Fibroblast of mammary gland (primary cell): ENCODE measurements at regions not wholly inside any gene's neighbourhood (a gene's known extent, or its start where the extent isn't known, plus 50 kb on each side); places are given as distances from the start of the nearest gene placed in this dataset.

ENCODE experiments used
- DNase-seq: peaks from one replicate; pipeline ENCODE4 v3.0.0-alpha.2; 2010; ENCODE audit warnings: low read depth
- H3K4me3 ChIP-seq: 2 replicates; pipeline ENCODE4 v1.5.1; 2011; ENCODE audit warnings: low read depth, mild to moderate bottlenecking, low read length, moderate library complexity; ENCODE audit not compliant: control insufficient read depth
- TF ChIP-seq, protein P1 (sequence below): conservative IDR thresholded peaks from 2 replicates; pipeline ENCODE4 v1.5.1; 2011; ENCODE audit warnings: low read depth, low read length, inconsistent platforms; ENCODE audit not compliant: control insufficient read depth, insufficient read depth

DNA sequence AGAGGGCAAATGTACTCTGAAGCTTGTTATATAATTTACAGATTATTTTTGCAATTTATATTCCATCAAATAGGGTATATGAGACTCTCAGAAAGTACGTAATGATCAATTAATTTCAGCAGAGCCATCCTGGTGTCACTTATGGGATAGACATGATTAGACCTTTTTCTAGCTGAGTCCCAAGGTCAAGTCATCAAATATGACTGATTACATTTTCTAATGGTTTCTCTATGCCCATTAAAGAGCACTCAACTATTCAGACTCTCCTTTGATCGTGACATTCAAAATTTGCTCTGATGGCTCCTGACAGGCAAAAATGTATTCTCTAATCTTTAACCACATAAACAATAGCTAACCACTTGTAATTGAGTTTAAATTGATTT lies 469.2 kb downstream of the COG6 start:
- DNase-seq: no peak
- no peak overlapping the region for H3K4me3 ChIP-seq
- TF ChIP-seq, protein P1, sequence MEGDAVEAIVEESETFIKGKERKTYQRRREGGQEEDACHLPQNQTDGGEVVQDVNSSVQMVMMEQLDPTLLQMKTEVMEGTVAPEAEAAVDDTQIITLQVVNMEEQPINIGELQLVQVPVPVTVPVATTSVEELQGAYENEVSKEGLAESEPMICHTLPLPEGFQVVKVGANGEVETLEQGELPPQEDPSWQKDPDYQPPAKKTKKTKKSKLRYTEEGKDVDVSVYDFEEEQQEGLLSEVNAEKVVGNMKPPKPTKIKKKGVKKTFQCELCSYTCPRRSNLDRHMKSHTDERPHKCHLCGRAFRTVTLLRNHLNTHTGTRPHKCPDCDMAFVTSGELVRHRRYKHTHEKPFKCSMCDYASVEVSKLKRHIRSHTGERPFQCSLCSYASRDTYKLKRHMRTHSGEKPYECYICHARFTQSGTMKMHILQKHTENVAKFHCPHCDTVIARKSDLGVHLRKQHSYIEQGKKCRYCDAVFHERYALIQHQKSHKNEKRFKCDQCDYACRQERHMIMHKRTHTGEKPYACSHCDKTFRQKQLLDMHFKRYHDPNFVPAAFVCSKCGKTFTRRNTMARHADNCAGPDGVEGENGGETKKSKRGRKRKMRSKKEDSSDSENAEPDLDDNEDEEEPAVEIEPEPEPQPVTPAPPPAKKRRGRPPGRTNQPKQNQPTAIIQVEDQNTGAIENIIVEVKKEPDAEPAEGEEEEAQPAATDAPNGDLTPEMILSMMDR: no peak

DNA sequence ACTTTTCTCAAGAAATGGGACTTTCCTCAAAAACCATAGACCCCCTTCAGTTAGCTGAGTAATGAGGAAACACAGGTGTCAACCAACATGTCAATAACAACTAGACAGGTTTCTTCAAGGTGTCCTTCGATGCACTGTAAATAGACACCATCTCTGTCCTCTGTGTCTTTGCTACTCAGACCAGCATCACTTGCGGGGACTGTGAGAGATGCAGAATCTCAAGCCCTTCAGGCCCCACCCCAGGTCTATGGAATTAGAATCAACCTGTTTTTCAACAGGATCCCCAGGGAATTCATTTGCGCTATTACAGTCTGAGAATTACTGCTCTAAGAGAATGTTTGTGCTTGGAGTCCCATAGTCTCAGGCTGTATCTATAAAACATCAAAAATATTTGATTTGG lies 469.9 kb downstream of the COG6 start:
- DNase-seq: no peak
- TF ChIP-seq, protein P1: no peak
- no peak overlapping the region for H3K4me3 ChIP-seq

DNA sequence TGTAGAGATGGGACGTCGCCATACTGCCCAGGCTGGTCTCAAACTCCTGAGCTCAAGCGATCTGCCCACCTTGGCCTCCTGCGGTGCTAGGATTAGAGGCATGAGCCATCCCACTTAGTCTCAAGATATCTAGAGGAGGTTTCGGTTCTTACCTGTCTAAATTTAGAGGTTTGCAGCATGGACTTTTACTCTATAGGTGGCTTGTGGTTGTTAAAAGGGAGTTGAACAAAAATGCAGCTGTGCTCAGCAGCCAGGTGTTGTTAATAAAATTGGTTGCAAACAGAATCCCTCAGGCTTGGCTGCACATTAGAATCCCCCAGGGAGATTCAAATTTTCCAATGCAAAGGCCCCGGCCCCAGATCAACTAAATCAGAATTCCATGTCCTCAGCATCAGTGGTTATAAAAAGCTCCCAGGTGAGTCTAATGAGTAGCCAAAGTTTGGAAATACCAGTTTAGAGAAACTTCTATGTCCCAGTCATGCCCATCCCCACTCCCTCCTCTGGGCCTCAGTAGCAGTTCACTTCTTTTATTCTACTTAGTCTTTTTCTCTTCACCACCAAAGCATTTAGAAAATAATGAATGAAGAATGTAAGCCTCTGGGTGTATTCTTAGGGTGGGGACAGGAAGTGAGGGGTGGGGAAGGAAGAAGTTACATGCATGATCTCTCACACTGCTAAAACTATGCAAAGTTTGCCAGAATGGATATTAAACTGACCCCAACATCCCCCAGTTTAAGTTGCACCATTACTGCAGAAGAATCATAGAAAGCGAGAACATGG lies 471.0 kb downstream of the COG6 start:
- no peak overlapping the region for H3K4me3 ChIP-seq
- no peak for DNase-seq
- TF ChIP-seq, protein P1: no peak

DNA sequence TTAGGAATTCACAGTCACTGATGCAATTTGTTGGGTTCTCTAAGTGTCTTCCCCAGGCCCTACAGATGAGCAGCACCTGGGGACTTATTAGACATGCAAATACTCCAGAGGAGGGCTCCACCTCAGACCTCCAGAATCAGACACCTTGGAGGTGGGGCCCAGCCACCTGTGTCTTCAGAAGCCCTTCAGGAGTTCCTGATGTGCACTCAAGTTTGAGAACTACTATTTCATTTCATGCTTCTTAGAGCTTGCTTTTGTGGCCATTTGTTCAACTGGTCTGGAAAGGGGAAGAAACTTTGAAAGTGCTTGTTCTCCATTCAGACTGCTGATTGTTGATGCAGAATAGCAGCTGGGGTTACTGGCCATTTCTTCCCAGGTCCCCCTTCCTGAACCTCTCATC lies 472.0 kb downstream of the COG6 start:
- TF ChIP-seq, protein P1: no peak
- no peak for DNase-seq
- H3K4me3 ChIP-seq: no peak overlapping the region

DNA sequence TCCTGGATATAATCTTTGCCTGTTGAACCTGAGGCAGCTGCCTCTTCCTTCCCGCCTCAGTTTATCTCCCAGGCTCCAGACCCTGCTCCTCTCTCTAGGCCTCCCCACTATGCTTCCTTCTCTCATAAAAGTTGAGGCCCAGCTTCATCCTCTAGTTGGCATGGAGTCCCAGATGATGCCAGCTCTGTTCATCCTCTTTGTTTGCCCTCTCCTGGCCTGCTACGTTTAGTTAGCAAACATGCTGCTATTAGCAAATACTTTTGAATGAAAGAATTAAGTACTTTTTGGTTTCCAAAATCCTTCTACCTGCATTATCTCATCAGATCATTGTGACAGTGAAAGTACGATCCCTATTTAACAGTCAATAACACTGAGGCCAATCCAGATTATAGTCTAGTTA lies 472.5 kb downstream of the COG6 start:
- no peak for DNase-seq
- TF ChIP-seq, protein P1: no peak
- H3K4me3 ChIP-seq: no peak overlapping the region

DNA sequence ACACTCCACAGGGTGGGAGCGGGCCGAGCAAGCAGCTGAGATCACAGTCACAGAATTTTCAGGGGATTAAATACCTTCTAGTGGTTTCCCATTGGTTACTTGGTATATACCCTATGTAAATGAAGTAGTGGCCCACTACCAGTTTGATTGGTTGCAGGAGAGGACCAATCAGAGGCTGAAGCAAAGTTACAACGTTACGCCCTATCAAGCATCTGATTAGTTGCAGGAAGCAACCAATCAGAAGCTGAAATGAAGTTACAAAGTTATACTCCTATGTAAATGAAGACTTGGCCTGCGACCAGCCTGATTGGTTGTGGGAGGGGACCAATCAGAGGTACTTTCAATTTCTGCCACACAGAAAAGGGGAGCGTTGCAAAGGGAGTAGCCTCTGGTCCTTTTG lies 474.0 kb downstream of the COG6 start:
- H3K4me3 ChIP-seq: no peak overlapping the region
- TF ChIP-seq, protein P1: no peak
- DNase-seq: no peak
